Left colon (tissue), 2 donors: ENCODE measurements at regions not wholly inside any gene's neighbourhood (a gene's known extent, or its start where the extent isn't known, plus 50 kb on each side); places are given as distances from the start of the nearest gene placed in this dataset.
"Not testable (repeated sequence)": the region's sequence is repeated elsewhere in the genome, so short reads cannot be mapped to it uniquely, and the experiment has no call there.

ENCODE experiments used
- ATAC-seq: fragments of 200-7000 bp; cut with Tn5 transposase; one replicate; pipeline ENCODE4 v1.9.1; 2020; ENCODE audit warnings: mild to moderate bottlenecking, moderate library complexity
- DNase-seq, 2 donors: peaks; one replicate each; pipeline ENCODE4 v3.0.0-alpha.2; 2020
- intact Hi-C, 2 donors: fragments of 100-400 bp; cut with DNase I in 1 of 2; cut with micrococcal nuclease in 1 of 2; formaldehyde crosslinking; loops; one replicate each; pipeline versions ENCODE4 v1.11.2 to v1.14.0; 2022; cut with DNase I, micrococcal nuclease
- donor health status: DM: no; HTN: no; CAD: no.
- donor health status: DM: yes; HTN: yes; CAD: no.

GRCh38 chr16:25637236-25637635 lies 54.5 kb upstream of the HS3ST4 start:
- no peak for ATAC-seq
- no peak for DNase-seq
- intact Hi-C loops: no loop called here

DNA sequence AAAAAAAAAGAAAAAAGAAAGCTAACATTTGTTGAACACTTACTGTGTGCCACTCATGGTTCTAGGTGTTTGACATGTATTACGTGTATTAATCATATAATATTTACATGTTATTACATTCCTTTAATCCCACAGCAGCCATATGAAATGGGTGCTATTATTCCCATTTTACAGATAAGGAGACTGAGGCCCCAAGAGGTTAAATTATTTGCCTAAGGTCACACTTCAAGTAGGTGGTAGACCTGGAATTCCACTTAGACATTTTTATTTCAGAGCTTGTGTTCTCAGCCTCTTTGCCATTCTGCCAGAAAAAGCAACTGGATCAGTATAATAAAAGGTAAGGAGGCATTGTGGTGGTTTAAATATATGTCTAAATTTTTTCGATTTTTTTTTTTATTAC lies 55.1 kb upstream of the HS3ST4 start:
- intact Hi-C loops: no loop called here
- ATAC-seq (no peak), DNase-seq (no peak)

- intact Hi-C loops: no loop called here
- no peak for ATAC-seq
- no peak for DNase-seq
Measured at GRCh38 chr16:25635454-25635853, 56.3 kb upstream of the HS3ST4 start.

DNA sequence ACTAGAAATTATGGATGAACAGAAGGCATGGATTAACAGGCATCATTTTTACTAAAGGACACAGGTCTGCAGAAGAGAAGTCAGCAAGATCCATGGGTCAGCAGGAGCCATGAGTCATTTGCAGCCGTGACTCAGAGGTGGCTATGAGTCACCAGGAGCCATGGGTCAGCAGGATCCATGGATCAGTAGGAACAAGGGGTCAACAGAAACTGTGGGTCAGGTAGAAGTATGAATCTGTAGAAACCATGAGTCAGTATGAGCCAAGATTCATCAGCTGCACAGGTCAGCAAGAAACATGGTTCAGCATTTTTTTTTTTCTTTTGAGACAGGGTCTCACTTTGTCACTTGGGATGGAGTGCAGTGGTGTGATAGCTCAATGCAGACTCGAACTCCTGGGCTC lies 58.2 kb upstream of the HS3ST4 start:
- ATAC-seq: no peak
- DNase-seq: no peak
- intact Hi-C loops: no loop called here

DNA sequence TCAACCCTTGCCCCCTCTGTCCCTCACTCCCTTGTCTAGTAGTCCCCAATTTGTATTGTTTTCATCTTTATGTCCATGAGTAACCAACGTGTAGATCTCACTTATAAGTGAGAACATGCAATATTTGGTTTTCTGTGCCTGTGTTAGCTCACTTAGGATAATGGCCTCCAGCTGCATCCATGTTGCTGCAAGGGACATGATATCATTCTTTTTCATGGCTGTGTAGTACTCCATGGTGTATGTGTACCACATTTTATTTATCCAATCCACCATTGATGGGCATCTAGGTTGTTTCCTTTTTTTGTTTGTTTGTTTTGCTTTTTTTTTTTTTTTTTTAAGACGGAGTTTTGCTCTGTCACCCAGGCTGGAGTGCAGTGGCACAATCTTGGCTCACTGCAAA lies 63.0 kb upstream of the HS3ST4 start:
- intact Hi-C loops: no loop called here
- no peak for DNase-seq
- no peak for ATAC-seq

- DNase-seq (no peak), ATAC-seq (no peak)
- intact Hi-C loops: no loop called here
Measured at GRCh38 chr16:25627641-25628040, 64.1 kb upstream of the HS3ST4 start.

DNA sequence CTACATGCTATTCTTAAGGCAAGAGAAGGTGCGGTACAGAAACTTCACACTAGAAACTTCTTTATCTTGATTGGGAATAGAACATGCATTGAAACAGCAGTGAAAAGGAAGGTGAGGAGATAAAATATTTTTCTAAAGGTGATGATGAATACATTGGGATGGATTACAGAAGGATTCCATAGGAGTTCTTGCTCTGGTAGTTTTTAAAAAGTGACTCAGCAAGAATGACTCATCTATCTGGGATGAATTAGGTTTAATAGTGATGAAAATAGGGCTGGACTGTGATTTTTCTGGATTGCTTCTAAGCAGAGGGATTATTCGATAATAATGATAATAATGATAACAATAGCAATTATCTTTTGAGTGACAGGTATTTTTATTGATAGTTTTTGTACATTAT lies 65.6 kb upstream of the HS3ST4 start:
- intact Hi-C loops: no loop called here
- DNase-seq (no peak), ATAC-seq (no peak)

DNA sequence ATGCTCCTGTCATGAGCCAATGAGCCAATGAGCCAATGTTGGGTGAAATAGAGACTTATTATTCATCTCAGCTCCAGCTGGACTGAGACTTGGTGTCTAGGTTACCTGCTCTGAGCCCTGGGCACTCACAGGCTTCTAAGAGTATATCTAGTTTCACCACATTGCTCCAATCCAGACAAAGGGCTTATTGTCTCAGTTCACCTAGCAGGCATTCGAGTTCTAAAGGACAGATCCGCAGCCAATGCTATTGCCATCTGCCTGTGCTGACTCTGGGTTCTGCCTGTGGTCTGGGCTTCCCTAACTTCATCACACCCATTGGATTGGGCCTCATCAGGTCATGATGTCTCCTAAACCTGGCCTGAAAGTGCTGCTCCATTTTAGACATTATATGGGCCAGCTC lies 66.1 kb upstream of the HS3ST4 start:
- no peak for ATAC-seq
- intact Hi-C loops: no loop called here

DNA sequence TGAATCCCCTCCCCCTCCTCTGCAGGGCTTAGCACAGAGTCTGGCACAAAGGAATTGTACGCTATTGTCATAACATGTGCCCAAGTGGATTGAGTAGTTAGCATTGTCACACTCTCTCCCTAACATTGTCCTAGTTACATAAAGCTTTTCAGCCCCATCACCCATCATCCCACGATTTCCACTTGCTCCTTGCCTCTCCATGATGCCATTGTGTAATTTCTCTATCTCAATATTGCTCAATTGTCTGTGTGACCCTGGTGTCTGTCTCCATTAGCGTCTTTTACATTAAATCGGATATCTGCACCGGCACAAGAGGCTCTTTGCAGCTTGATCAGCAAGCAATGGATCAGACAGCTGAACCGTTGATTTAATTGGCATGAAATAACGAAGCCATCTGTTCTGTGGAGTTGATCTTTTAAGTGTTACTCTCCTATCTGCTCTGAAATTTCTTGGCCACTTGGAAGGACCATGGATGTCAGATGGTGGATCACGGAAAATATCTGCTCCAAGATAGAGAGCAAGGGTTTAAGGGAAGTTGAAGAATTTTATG lies 77.0 kb upstream of the HS3ST4 start:
- ATAC-seq (no peak), DNase-seq (no peak)
- intact Hi-C loops: no loop called here

More for the DNA sequence above, 66.1 kb upstream of the HS3ST4 start:
- no peak for DNase-seq

DNA sequence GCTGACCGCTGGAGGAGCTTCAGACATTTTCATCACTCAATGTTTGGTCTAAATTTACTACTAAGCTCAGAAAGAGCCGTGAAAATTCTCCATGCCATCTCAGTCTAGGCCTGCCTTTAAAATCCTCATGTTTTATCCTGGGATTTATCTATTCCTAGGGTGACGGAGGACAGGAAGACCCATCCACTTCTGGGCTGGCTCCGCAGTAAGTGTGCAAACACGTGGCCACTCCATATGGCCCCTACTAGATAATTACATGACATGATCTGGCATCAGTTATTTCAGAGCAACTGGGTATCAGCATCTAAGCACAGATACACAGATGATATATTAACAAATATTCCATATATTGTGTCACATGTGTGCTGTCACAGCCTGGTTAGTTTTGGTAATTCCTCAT lies 77.8 kb upstream of the HS3ST4 start:
- intact Hi-C loops: no loop called here
- ATAC-seq (no peak), DNase-seq (no peak)

DNA sequence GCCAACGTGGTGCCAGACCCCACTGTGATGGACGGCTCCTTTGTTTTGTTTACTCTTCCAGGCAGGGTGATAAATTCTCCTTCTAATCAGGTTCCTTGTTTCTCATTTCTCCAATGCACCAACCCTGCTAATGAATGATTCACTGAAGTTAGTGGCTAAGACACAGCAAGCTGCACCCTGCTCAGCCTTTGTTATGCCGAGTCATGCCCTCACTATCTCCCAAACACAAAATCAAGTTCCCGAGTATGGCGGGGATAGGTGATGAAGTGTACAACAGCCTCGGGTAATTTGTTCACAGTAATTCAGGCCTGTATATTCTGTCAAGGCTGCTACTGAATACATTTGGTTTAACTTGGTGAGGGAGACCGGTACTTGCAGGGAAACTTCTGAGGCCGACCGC lies 83.8 kb upstream of the HS3ST4 start:
- ATAC-seq: no peak
- DNase-seq: no peak
- intact Hi-C loops: no loop called here

DNA sequence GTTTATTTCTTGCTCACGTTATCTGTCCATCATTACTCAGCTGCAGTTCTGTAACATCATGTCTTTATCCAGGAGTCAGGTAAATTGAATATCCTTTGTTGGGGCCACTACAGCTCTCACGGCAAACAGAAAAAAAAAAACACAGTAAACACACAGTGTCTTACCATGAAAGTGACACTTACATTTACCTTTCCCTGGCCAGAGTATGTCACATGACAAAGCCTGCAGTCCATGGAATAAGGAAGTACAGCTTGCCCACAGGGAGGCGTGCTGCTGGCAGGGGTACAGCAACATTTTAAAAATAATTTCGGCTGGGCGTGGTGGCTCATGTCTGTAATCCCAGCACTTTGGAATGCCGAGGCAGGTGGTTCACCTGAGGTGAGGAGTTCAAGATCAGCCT lies 85.7 kb upstream of the HS3ST4 start:
- no peak for ATAC-seq
- intact Hi-C loops: no loop called here
- no peak for DNase-seq

DNA sequence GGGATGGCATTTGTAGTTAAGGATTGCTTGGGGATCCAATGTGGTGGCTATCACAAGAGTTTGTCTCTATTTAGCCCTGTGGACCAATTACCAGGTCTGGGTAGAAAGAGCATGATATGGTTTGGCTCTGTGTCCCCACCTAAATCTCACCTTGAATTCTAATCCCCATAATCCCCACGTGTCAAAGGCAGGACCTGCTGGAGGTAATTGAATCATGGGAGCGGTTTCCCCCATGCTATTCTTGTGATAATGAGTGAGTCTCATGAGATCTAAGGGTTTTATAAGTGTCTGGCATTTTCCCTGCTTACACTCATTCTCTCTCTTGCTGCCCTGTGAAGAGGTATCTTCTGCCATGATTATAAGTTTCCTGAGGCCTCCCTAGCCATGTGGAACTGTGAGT lies 86.4 kb upstream of the HS3ST4 start:
- no peak for ATAC-seq
- intact Hi-C loops: no loop called here
- DNase-seq: no peak

DNA sequence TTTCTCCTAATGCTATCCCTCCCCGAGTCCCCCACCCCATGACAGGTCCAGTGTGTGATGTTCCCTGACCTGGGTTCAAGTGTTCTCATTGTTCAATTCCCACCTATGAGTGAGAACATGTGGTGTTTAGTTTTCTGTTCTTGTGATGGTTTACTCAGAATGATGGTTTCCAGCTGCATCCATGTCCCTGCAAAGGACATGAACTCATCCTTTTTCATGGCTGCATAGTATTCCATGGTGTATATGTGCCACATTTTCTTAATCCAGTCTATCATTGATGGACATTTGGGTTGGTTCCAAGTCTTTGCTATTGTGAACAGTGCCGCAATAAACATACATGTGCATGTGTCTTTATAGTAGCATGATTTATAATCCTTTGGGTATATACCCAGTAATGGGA lies 90.5 kb upstream of the HS3ST4 start:
- intact Hi-C loops, DNase-seq, ATAC-seq: not testable (repeated sequence)

DNA sequence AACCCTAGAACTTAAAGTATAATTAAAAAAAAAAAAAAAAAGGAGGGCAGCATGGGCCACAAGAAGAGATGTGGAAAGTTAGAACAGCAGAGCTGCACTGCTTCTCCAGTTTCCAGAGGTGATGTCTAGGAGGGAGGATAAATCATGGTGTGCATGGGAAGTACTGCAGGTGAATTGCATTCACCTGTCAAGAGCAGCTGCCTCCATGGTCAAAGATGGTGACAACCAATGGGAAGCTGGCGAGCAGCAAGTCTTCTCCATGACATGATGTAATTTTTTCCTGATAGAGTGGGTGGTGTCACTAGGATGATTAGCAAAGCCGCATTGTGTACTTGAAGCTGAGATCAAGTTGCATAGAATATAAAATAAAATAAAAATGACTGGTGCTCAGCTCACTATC lies 95.6 kb upstream of the HS3ST4 start:
- DNase-seq: no peak
- ATAC-seq: no peak
- intact Hi-C loops: no loop called here

GRCh38 chr16:25593260-25593659 lies 98.5 kb upstream of the HS3ST4 start:
- DNase-seq (no peak), ATAC-seq (no peak)
- intact Hi-C loops: no loop called here

DNA sequence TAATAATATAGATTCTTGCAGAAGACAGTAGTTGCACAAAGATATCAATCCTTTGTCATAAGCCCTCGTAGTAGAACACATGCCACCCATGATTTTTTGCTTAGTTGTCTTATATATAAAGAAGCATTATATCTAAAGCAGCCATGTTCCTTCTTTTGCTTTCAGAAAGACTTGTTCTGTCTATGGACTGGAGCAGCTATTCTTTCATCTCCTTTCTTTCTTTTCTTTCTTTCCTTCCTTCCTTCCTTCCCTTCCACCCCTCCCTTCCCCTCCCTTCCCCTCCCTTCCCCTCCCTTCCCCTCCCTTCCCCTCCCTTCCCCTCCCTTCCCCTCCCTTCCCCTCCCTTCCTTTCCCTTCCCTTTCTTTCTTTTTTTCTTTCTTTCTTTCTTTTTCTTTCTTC lies 104.0 kb upstream of the HS3ST4 start:
- intact Hi-C loops: no loop called here
- no peak for DNase-seq
- ATAC-seq: no peak

- intact Hi-C loops: no loop called here
- DNase-seq (no peak), ATAC-seq (no peak)
Measured at GRCh38 chr16:25586826-25587225, 104.9 kb upstream of the HS3ST4 start.

DNA sequence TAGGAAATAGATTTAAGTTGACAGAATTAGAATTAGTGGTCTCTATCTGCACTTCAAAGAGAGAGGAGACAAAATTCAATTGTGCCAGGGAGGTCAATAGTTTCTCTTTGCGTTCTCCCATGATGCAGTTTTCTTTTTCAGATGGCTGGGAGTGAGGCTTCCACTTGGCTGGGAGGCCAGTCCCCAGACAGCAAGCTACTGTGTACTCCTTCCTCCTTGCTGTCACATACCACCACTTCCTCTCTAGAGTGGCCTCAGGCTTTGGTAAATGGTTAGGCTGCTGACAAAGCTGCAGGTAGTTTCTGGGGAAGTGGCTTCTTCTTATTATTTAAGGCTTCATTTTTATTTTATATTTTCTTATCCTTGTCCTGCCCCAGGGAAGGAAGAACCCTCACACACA lies 106.2 kb upstream of the HS3ST4 start:
- ATAC-seq: no peak
- intact Hi-C loops: no loop called here
- no peak for DNase-seq

- DNase-seq (no peak), ATAC-seq (no peak)
- intact Hi-C loops: no loop called here
Measured at GRCh38 chr16:25580041-25580440, 111.7 kb upstream of the HS3ST4 start.

- DNase-seq: no peak
- intact Hi-C loops: no loop called here
Measured at GRCh38 chr16:25575363-25575762, 116.4 kb upstream of the HS3ST4 start.

GRCh38 chr16:25571712-25572111 lies 120.0 kb upstream of the HS3ST4 start:
- intact Hi-C loops: no loop called here
- ATAC-seq (no peak), DNase-seq (no peak)

More at GRCh38 chr16:25575363-25575762, 116.4 kb upstream of the HS3ST4 start:
- ATAC-seq: no peak
